OCI-M1 (cell line): ENCODE measurements at regions not wholly inside any gene's neighbourhood (a gene's known extent, or its start where the extent isn't known, plus 50 kb on each side); places are given as distances from the start of the nearest gene placed in this dataset.

Experiments used
- DNase-seq: peaks from one replicate; lab custom pipeline; 2025; lab: John Stamatoyannopoulos, UW

GRCh38 chr1:21346365-21347071 lies 56.3 kb upstream of the ECE1 start:
- DNase-seq = peak; percentile 37

- no peak for DNase-seq
Measured at GRCh38 chr1:21344750-21345443, 54.6 kb upstream of the ECE1 start.

- no peak for DNase-seq
Measured at GRCh38 chr1:21344098-21344749, 54.0 kb upstream of the ECE1 start.

- DNase-seq = no peak
Measured at GRCh38 chr1:21342961-21343838, 52.9 kb upstream of the ECE1 start.

- DNase-seq = no peak
Measured at GRCh38 chr1:21341517-21342078, 51.3 kb upstream of the ECE1 start.

- DNase-seq = peak; percentile 15
Measured at GRCh38 chr1:21341022-21341421, 50.8 kb upstream of the ECE1 start.

- DNase-seq = no peak
Measured at GRCh38 chr1:21340230-21340945, 50.1 kb upstream of the ECE1 start.
